Peyer's patch (tissue), 4 donors: ENCODE measurements at regions not wholly inside any gene's neighbourhood (a gene's known extent, or its start where the extent isn't known, plus 50 kb on each side); places are given as distances from the start of the nearest gene placed in this dataset.

Source experiments
- CTCF ChIP-seq, 6 experiments: fragments of 450-650 bp in 4 of 6; fragments of 200-600 bp in 2 of 6; sonication (generic) in 1 of 6; IDR thresholded peaks; one replicate each; pipeline ENCODE4 v1.5.1; 2017 to 2019; ENCODE audit warnings: antibody characterized with exemption in 6 of 6, mild to moderate bottlenecking in 3 of 6, moderate library complexity in 1 of 6
- POLR2A ChIP-seq, 2 donors: fragments of 450-650 bp; IDR thresholded peaks; one replicate each; pipeline ENCODE4 v1.5.1; 2017; ENCODE audit warnings: antibody characterized with exemption in 2 of 2, mild to moderate bottlenecking in 2 of 2, moderate library complexity in 2 of 2

GRCh38 chr4:175436196-175436595 lies 375.9 kb downstream of the GPM6A start:
- no peak for TF ChIP-seq CTCF (IDR thresholded peaks at IDR 0.05)
- no peak for TF ChIP-seq POLR2A (IDR thresholded peaks at IDR 0.05)
